ENCODE measurements at regions not wholly inside any gene's neighbourhood (a gene's known extent, or its start where the extent isn't known, plus 50 kb on each side); places are given as distances from the start of the nearest gene placed in this dataset.

DNA sequence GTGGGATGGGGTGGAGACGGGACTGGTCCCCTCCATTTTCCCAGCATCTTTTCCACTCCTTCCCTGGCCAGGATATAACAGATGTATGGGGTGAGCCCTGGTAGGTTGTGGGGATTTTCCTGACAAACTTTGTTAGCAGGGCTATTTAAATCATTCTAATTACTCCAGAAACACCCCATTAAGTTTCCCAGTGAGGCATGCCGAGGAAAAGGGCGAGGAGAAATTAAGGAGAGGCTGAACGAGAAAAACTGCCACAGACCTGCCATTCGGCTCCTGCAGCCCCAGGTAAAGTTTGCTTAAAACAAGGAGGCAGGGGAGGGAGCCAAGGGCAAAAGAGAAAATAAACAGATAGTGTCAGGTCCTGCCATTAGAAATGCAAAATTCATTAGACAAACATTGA lies 428.2 kb downstream of the BUD13 start:
- TF ChIP-seq, protein P1, sequence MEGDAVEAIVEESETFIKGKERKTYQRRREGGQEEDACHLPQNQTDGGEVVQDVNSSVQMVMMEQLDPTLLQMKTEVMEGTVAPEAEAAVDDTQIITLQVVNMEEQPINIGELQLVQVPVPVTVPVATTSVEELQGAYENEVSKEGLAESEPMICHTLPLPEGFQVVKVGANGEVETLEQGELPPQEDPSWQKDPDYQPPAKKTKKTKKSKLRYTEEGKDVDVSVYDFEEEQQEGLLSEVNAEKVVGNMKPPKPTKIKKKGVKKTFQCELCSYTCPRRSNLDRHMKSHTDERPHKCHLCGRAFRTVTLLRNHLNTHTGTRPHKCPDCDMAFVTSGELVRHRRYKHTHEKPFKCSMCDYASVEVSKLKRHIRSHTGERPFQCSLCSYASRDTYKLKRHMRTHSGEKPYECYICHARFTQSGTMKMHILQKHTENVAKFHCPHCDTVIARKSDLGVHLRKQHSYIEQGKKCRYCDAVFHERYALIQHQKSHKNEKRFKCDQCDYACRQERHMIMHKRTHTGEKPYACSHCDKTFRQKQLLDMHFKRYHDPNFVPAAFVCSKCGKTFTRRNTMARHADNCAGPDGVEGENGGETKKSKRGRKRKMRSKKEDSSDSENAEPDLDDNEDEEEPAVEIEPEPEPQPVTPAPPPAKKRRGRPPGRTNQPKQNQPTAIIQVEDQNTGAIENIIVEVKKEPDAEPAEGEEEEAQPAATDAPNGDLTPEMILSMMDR (IDR thresholded peaks at IDR 0.05), result no peak
- TF ChIP-seq EZH2 (IDR thresholded peaks at IDR 0.05), result no peak
